Upper lobe of left lung (tissue), 4 donors: ENCODE measurements at regions not wholly inside any gene's neighbourhood (a gene's known extent, or its start where the extent isn't known, plus 50 kb on each side); places are given as distances from the start of the nearest gene placed in this dataset.

Experiments used
- POLR2A ChIP-seq, 4 donors: fragments of 450-650 bp; IDR thresholded peaks; one replicate each; pipeline ENCODE4 v1.5.1; 2016 to 2017; ENCODE audit warnings: antibody characterized with exemption in 4 of 4, mild to moderate bottlenecking in 2 of 4
- TF ChIP-seq, protein P1 (sequence below), 6 experiments: fragments of 450-650 bp in 4 of 6; fragments of 200-600 bp in 2 of 6; sonication (generic) in 2 of 6; IDR thresholded peaks; one replicate each; pipeline ENCODE4 v1.5.1; 2016 to 2019; ENCODE audit warnings: antibody characterized with exemption in 6 of 6

DNA sequence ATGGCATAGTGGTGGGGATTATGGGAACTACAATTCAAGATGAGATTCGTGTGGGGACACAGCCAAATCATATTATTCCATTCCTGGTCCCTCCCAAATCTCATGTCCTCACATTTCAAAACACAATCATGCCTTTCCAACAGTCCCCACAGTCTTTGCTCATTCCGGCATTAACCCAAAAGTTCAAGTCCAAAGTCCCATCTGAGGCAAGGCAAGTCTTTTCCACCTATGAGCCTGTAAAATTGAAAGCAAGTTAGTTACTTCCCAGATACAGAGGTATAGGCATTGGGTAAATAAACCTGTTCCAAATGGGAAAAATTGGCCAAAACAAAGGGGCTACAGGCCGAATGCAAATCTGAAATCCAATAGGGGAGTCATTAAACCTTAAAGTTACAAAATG, 1063.2 kb downstream of the CDH11 start:
- TF ChIP-seq, protein P1, sequence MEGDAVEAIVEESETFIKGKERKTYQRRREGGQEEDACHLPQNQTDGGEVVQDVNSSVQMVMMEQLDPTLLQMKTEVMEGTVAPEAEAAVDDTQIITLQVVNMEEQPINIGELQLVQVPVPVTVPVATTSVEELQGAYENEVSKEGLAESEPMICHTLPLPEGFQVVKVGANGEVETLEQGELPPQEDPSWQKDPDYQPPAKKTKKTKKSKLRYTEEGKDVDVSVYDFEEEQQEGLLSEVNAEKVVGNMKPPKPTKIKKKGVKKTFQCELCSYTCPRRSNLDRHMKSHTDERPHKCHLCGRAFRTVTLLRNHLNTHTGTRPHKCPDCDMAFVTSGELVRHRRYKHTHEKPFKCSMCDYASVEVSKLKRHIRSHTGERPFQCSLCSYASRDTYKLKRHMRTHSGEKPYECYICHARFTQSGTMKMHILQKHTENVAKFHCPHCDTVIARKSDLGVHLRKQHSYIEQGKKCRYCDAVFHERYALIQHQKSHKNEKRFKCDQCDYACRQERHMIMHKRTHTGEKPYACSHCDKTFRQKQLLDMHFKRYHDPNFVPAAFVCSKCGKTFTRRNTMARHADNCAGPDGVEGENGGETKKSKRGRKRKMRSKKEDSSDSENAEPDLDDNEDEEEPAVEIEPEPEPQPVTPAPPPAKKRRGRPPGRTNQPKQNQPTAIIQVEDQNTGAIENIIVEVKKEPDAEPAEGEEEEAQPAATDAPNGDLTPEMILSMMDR (IDR thresholded peaks at IDR 0.05): no peak
- no peak for TF ChIP-seq POLR2A (IDR thresholded peaks at IDR 0.05)
